Neutrophil (primary cell): ENCODE measurements at regions not wholly inside any gene's neighbourhood (a gene's known extent, or its start where the extent isn't known, plus 50 kb on each side); places are given as distances from the start of the nearest gene placed in this dataset.

Source experiments
- H3K27ac ChIP-seq: fragments of 200-600 bp; sonication (generic); 2 replicates; pipeline ENCODE4 v1.5.1; 2016; ENCODE audit warnings: mild to moderate bottlenecking, moderate library complexity
- H3K27me3 ChIP-seq: fragments of 200-600 bp; sonication (generic); 2 replicates; pipeline ENCODE4 v1.6.0; 2016; ENCODE audit warnings: mild to moderate bottlenecking
- H3K36me3 ChIP-seq: fragments of 200-600 bp; sonication (generic); 2 replicates; pipeline ENCODE4 v1.5.1; 2017
- H3K4me1 ChIP-seq, 2 experiments: fragments of 200-600 bp in 1 of 2; sonication (generic) in 1 of 2; 1 replicate in 1 of 2; 2 replicates in 1 of 2; pipeline versions ENCODE4 v1.5.1 to v1.6.1; 2013 to 2016; ENCODE audit warnings: low read depth in 1 of 2, low read length in 1 of 2, mild to moderate bottlenecking in 1 of 2, moderate library complexity in 1 of 2; ENCODE audit not compliant: control insufficient read depth in 1 of 2, insufficient read depth in 1 of 2
- H3K4me3 ChIP-seq, 2 experiments: fragments of 200-600 bp in 1 of 2; sonication (generic) in 1 of 2; 1 replicate in 1 of 2; 2 replicates in 1 of 2; pipeline ENCODE4 v1.5.1; 2013 to 2016; ENCODE audit warnings: low read depth in 1 of 2, low read length in 1 of 2, mild to moderate bottlenecking in 1 of 2, moderate library complexity in 1 of 2
- H3K9me3 ChIP-seq: fragments of 200-600 bp; sonication (generic); 2 replicates; pipeline ENCODE4 v1.5.1; 2016
- TF ChIP-seq, protein P1 (sequence below): fragments of 200-600 bp; sonication (generic); IDR thresholded peaks from 2 replicates; pipeline ENCODE4 v1.5.1; 2016; ENCODE audit warnings: antibody characterized with exemption

- Histone ChIP-seq H3K36me3 (no peaks in the 10 kb centered on the region), H3K27me3 (peaks cover 12% of the 10 kb centered on the region), H3K4me3 (no peak overlapping the region), H3K9me3 (no peaks in the 10 kb centered on the region), H3K27ac (no peak overlapping the region), H3K4me1 (no peaks in the 10 kb centered on the region)
- TF ChIP-seq, protein P1, sequence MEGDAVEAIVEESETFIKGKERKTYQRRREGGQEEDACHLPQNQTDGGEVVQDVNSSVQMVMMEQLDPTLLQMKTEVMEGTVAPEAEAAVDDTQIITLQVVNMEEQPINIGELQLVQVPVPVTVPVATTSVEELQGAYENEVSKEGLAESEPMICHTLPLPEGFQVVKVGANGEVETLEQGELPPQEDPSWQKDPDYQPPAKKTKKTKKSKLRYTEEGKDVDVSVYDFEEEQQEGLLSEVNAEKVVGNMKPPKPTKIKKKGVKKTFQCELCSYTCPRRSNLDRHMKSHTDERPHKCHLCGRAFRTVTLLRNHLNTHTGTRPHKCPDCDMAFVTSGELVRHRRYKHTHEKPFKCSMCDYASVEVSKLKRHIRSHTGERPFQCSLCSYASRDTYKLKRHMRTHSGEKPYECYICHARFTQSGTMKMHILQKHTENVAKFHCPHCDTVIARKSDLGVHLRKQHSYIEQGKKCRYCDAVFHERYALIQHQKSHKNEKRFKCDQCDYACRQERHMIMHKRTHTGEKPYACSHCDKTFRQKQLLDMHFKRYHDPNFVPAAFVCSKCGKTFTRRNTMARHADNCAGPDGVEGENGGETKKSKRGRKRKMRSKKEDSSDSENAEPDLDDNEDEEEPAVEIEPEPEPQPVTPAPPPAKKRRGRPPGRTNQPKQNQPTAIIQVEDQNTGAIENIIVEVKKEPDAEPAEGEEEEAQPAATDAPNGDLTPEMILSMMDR, result no peak
Observed at GRCh38 chr7:1348823-1349335, 110.4 kb downstream of the MICALL2 start.

GRCh38 chr7:1349351-1349761, 109.9 kb downstream of the MICALL2 start:
- TF ChIP-seq, protein P1, result no peak
- no peaks in the 10 kb centered on the region for H3K9me3 ChIP-seq
- H3K4me3 ChIP-seq, result no peak overlapping the region
- H3K36me3 ChIP-seq, result no peaks in the 10 kb centered on the region
- no peak overlapping the region for H3K27ac ChIP-seq
- no peaks in the 10 kb centered on the region for H3K4me1 ChIP-seq
- H3K27me3 ChIP-seq, result peaks cover 12% of the 10 kb centered on the region

GRCh38 chr7:1351881-1352625, 107.2 kb downstream of the MICALL2 start:
- TF ChIP-seq, protein P1, result no peak
- no peaks in the 10 kb centered on the region for H3K4me1 ChIP-seq
- H3K9me3 ChIP-seq, result no peaks in the 10 kb centered on the region
- H3K27me3 ChIP-seq, result peaks cover 12% of the 10 kb centered on the region
- H3K36me3 ChIP-seq, result no peaks in the 10 kb centered on the region
- H3K4me3 ChIP-seq, result no peak overlapping the region
- no peak overlapping the region for H3K27ac ChIP-seq

GRCh38 chr7:1352656-1353271, 106.5 kb downstream of the MICALL2 start:
- TF ChIP-seq, protein P1, result no peak
- Histone ChIP-seq H3K27ac (no peak overlapping the region), H3K4me1 (no peaks in the 10 kb centered on the region), H3K9me3 (no peaks in the 10 kb centered on the region), H3K27me3 (peaks cover 9% of the 10 kb centered on the region), H3K4me3 (no peak overlapping the region), H3K36me3 (no peaks in the 10 kb centered on the region)

DNA sequence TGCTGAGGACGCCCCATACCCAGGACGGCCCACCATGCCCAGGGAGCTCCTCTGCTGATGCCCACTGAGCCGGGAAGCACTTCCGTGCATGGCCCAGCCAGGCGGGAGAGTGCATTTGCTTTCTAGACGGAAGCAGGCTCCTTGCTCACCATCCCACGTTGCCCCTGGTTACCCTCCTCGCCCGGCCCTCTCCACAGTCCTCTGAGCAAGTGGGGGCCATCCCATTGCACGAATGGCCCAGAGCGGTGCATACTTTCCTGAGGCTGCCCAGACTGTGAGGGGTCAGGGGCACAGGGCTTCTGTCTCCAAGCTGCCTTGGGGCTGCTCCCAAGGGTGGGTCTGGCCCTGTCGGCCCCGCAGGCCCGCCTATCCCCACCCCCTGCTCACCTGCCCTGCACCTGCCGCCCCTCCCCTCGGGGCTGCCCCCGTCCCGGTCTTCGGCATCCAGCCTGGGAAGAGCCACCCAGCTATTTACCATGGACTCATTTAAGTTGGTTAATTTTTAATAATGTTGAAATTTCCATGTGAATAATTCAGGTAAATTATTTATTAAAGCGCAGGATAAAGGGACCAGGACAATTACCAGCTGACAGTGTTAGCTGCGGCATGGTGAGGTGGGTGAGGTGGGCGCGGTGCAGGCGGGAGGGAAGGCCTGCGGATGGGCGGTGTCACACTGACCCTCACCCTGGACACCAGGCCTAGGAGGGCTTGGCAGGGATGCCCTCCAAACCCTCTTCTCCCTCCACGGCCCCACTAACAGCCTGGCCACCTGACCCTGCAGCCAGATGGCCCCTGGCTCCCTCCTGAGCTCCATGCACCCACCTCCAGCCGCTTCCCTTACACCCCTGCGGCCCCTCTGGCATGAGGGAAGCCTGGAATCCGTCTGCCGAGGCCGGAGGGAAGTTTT, 104.4 kb downstream of the MICALL2 start:
- H3K27ac ChIP-seq, result no peak overlapping the region
- no peak overlapping the region for H3K4me3 ChIP-seq
- TF ChIP-seq, protein P1, result no peak
- H3K36me3 ChIP-seq, result no peaks in the 10 kb centered on the region
- H3K4me1 ChIP-seq, result no peaks in the 10 kb centered on the region
- no peaks in the 10 kb centered on the region for H3K27me3 ChIP-seq
- no peaks in the 10 kb centered on the region for H3K9me3 ChIP-seq
